PC-3 (cell line): ENCODE measurements at regions not wholly inside any gene's neighbourhood (a gene's known extent, or its start where the extent isn't known, plus 50 kb on each side); places are given as distances from the start of the nearest gene placed in this dataset.

Source experiments
- EZH2 ChIP-seq: fragments of 300-600 bp; sonication (generic); IDR thresholded peaks from one replicate; pipeline ENCODE4 v1.6.1; 2017; ENCODE audit warnings: antibody characterized with exemption, mild to moderate bottlenecking, low read length; ENCODE audit not compliant: unreplicated experiment
- TF ChIP-seq, protein P1 (sequence below): fragments of 300-600 bp; sonication (generic); conservative IDR thresholded peaks from 2 replicates; pipeline ENCODE4 v1.5.1; 2017; ENCODE audit warnings: antibody characterized with exemption, low read depth, mild to moderate bottlenecking, low read length

DNA sequence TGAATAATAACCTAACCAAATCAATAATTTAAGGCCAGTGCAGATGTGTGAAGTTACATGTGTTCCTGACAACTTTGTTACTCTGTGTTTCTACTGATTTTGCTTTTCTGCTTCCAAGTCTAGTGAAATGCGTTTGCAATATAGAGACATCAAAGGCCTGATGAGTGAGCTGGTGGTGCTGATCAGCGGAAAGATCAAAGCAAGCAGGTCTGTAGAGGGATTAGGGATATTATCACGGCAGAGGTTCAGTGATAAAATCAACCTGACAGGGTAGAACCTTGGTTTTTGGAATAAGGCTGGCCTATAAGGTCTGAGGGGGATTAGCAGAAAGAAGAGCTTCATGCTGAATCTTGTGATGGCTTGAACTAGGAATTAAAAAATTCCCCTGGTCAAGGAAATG is 111.7 kb downstream of the EDEM1 start:
- TF ChIP-seq EZH2 = no peak
- TF ChIP-seq, protein P1, sequence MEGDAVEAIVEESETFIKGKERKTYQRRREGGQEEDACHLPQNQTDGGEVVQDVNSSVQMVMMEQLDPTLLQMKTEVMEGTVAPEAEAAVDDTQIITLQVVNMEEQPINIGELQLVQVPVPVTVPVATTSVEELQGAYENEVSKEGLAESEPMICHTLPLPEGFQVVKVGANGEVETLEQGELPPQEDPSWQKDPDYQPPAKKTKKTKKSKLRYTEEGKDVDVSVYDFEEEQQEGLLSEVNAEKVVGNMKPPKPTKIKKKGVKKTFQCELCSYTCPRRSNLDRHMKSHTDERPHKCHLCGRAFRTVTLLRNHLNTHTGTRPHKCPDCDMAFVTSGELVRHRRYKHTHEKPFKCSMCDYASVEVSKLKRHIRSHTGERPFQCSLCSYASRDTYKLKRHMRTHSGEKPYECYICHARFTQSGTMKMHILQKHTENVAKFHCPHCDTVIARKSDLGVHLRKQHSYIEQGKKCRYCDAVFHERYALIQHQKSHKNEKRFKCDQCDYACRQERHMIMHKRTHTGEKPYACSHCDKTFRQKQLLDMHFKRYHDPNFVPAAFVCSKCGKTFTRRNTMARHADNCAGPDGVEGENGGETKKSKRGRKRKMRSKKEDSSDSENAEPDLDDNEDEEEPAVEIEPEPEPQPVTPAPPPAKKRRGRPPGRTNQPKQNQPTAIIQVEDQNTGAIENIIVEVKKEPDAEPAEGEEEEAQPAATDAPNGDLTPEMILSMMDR = no peak
